HepG2 (cell line): ENCODE measurements at regions not wholly inside any gene's neighbourhood (a gene's known extent, or its start where the extent isn't known, plus 50 kb on each side); places are given as distances from the start of the nearest gene placed in this dataset.

ENCODE experiments used
- AHR ChIP-seq: IDR thresholded peaks from 2 replicates; pipeline ENCODE4 v1.6.1; 2018; ENCODE audit warnings: missing genetic modification reagents, missing compliant biosample characterization
- CTCF ChIP-seq: sonication (generic); formaldehyde crosslinking; IDR thresholded peaks from 2 replicates; pipeline ENCODE4 v1.5.0; 2020; ENCODE audit warnings: mild to moderate bottlenecking, missing genetic modification reagents, moderate library complexity
- ESRRA ChIP-seq: sonication (generic); formaldehyde crosslinking; IDR thresholded peaks from 2 replicates; pipeline ENCODE4 v1.5.1; 2020; ENCODE audit warnings: mild to moderate bottlenecking, low read depth, missing genetic modification reagents
- ETV6 ChIP-seq: sonication (generic); formaldehyde crosslinking; conservative IDR thresholded peaks from 2 replicates; pipeline ENCODE4 v1.4.0; 2020; ENCODE audit warnings: missing genetic modification reagents
- HNF4A ChIP-seq: sonication (generic); formaldehyde crosslinking; IDR thresholded peaks from 2 replicates; pipeline ENCODE4 v1.4.0; 2020; ENCODE audit warnings: missing genetic modification reagents
- POLR2A ChIP-seq, 2 experiments: IDR thresholded peaks; 2 replicates each; pipeline ENCODE4 v1.6.1; 2011; ENCODE audit warnings: low read depth in 2 of 2, low read length in 2 of 2, mild to moderate bottlenecking in 1 of 2, moderate library complexity in 1 of 2; ENCODE audit not compliant: insufficient read depth in 1 of 2
- SP1 ChIP-seq, 2 experiments: fragments of 450-650 bp in 1 of 2; sonication (generic) in 1 of 2; formaldehyde crosslinking in 1 of 2; IDR thresholded peaks; 2 replicates each; pipeline versions ENCODE4 v1.4.0 to v1.6.1; 2016 to 2020; ENCODE audit warnings: missing genetic modification reagents in 1 of 2
- ZBTB42 ChIP-seq: sonication (generic); formaldehyde crosslinking; IDR thresholded peaks from 2 replicates; pipeline ENCODE4 v1.5.0; 2020; ENCODE audit warnings: mild to moderate bottlenecking, missing genetic modification reagents
- ZFP41 ChIP-seq: sonication (generic); formaldehyde crosslinking; IDR thresholded peaks from 2 replicates; pipeline ENCODE4 v1.4.0; 2020; ENCODE audit warnings: mild to moderate bottlenecking, missing genetic modification reagents, borderline replicate concordance
- ZFYVE20 ChIP-seq: sonication (generic); formaldehyde crosslinking; IDR thresholded peaks from 2 replicates; pipeline ENCODE4 v1.8.0; 2023; ENCODE audit warnings: low read depth, mild to moderate bottlenecking, moderate library complexity, missing genetic modification reagents, borderline replicate concordance
- ZHX1 ChIP-seq: sonication (generic); formaldehyde crosslinking; IDR thresholded peaks from 2 replicates; pipeline ENCODE4 v1.8.1; 2022; ENCODE audit warnings: low read depth, mild to moderate bottlenecking, missing genetic modification reagents
- ZNF17 ChIP-seq: sonication (generic); formaldehyde crosslinking; IDR thresholded peaks from 2 replicates; pipeline ENCODE4 v1.5.0; 2020; ENCODE audit warnings: mild to moderate bottlenecking, missing genetic modification reagents
- ZNF282 ChIP-seq: fragments of 450-650 bp; IDR thresholded peaks from 2 replicates; pipeline ENCODE4 v1.6.1; 2018; ENCODE audit not compliant: partially characterized antibody
- ZNF704 ChIP-seq: sonication (generic); formaldehyde crosslinking; IDR thresholded peaks from 2 replicates; pipeline ENCODE4 v1.8.1; 2023; ENCODE audit warnings: mild to moderate bottlenecking, inconsistent platforms, moderate library complexity, missing genetic modification reagents, borderline replicate concordance

DNA sequence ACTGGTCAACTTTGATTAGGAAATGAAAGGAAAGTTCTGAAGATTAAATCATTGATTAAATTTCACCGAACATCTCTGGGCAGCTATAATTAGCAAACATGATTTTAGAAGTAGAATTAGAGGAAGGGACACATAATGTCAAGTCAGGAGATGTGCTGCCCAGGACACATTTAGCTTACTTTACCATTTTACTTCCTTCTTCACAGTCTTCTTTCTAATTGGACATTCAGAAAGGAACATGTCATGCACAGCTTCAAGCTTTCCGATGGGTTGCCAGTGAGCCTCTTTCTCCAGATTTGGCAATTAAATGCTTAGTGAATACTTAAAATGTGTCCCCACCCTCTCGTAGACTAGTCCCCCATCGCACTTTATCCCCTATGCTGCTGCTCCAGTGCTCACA, 234.7 kb downstream of the FAM76B start:
- no peak for TF ChIP-seq HNF4A (CRISPR knock-in tag)
- no peak for TF ChIP-seq ESRRA (CRISPR knock-in tag)
- no peak for TF ChIP-seq POLR2A (IDR thresholded peaks at IDR 0.05; ENCODE audit: insufficient read depth in 1 of 2, low read depth in 2 of 2, low read length in 2 of 2)
- TF ChIP-seq AHR (CRISPR knock-in tag): no peak
- no peak for TF ChIP-seq ZFYVE20 (CRISPR knock-in tag)
- TF ChIP-seq SP1 (IDR thresholded peaks at IDR 0.05): no peak
- TF ChIP-seq SP1 (CRISPR knock-in tag; IDR thresholded peaks at IDR 0.05): no peak
- no peak for TF ChIP-seq CTCF (CRISPR knock-in tag)
- TF ChIP-seq ZNF704 (CRISPR knock-in tag): no peak
- no peak for TF ChIP-seq ZNF282
- no peak for TF ChIP-seq ETV6 (CRISPR knock-in tag)
- TF ChIP-seq ZHX1 (CRISPR knock-in tag): no peak
- TF ChIP-seq ZFP41 (CRISPR knock-in tag): no peak
- no peak for TF ChIP-seq ZNF17 (CRISPR knock-in tag)
- no peak for TF ChIP-seq ZBTB42 (CRISPR knock-in tag)
